HG02798 (cell line): ENCODE measurements at regions not wholly inside any gene's neighbourhood (a gene's known extent, or its start where the extent isn't known, plus 50 kb on each side); places are given as distances from the start of the nearest gene placed in this dataset.

Experiments
- ATAC-seq: cut with Tn5 transposase; IDR thresholded peaks from one replicate; pipeline ENCODE4 v1.9.1; 2021; ENCODE audit warnings: mild to moderate bottlenecking; ENCODE audit not compliant: unreplicated experiment, poor library complexity

- ATAC-seq: no peak
These were observed 100.0 kb upstream of the NEDD9 start for GRCh38 chr6:11332463-11332862.

GRCh38 chr6:11331111-11331510 is 98.6 kb upstream of the NEDD9 start:
- ATAC-seq: no peak

GRCh38 chr6:11330413-11330760 is 97.9 kb upstream of the NEDD9 start:
- no peak for ATAC-seq

- ATAC-seq: no peak
These were observed 97.4 kb upstream of the NEDD9 start for GRCh38 chr6:11329726-11330412.

- no peak for ATAC-seq
These were observed 96.3 kb upstream of the NEDD9 start for GRCh38 chr6:11328613-11329247.

GRCh38 chr6:11327961-11328360 is 95.5 kb upstream of the NEDD9 start:
- ATAC-seq: no peak

- no peak for ATAC-seq
These were observed 93.6 kb upstream of the NEDD9 start for GRCh38 chr6:11326116-11326515.

- peak; percentile 79 for ATAC-seq
These were observed 92.1 kb upstream of the NEDD9 start for GRCh38 chr6:11324453-11325015.

- peak; percentile 72 for ATAC-seq
These were observed 91.4 kb upstream of the NEDD9 start for GRCh38 chr6:11323666-11324452.

GRCh38 chr6:11322252-11322885 is 89.9 kb upstream of the NEDD9 start:
- ATAC-seq: no peak

- ATAC-seq: no peak
These were observed 88.6 kb upstream of the NEDD9 start for GRCh38 chr6:11320914-11321597.

- no peak for ATAC-seq
These were observed 86.7 kb upstream of the NEDD9 start for GRCh38 chr6:11318835-11319813.

GRCh38 chr6:11317885-11318771 is 85.7 kb upstream of the NEDD9 start:
- peak; percentile 87 for ATAC-seq

GRCh38 chr6:11315743-11316437 is 83.4 kb upstream of the NEDD9 start:
- no peak for ATAC-seq

GRCh38 chr6:11313207-11313606 is 80.7 kb upstream of the NEDD9 start:
- no peak for ATAC-seq

- ATAC-seq: no peak
These were observed 79.5 kb upstream of the NEDD9 start for GRCh38 chr6:11311970-11312369.

GRCh38 chr6:11309947-11310665 is 77.6 kb upstream of the NEDD9 start:
- no peak for ATAC-seq
